ENCODE measurements at regions not wholly inside any gene's neighbourhood (a gene's known extent, or its start where the extent isn't known, plus 50 kb on each side); places are given as distances from the start of the nearest gene placed in this dataset.
"Not testable (repeated sequence)": the region's sequence is repeated elsewhere in the genome, so short reads cannot be mapped to it uniquely, and the experiment has no call there.

GRCh38 chr6:77106992-77107391 lies 356.3 kb downstream of the HTR1B start:
- intact Hi-C loops (cut with DNase I) = no loop called here
- DNase-seq (ENCODE audit: low spot score) = no peak
- no peak for ATAC-seq

- intact Hi-C loops (cut with DNase I) = no loop called here
- no peak for ATAC-seq
Measured at GRCh38 chr6:77105091-77105490, 358.2 kb downstream of the HTR1B start.

DNA sequence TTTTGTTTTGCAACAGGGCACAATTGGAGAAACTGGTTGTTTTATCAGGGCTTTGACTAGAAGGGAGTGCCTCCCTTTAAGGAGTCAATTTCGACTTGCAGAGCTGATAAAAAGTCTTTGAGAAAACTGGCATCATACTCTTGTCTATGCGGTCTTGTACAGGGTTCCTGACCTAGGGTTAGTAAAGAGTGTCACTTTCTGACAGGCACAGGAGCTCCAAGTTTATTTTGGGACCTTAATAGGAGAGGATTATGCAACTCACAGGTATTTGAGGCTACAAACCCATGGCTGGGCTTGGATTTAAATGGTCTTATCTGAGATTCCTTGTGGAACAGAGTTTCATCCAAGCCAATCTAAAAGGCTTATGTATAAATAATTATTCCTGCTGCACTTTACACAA lies 365.4 kb downstream of the HTR1B start:
- no peak for DNase-seq (ENCODE audit: low spot score)
- intact Hi-C loops (cut with DNase I) = no loop called here
- ATAC-seq = no peak

More at GRCh38 chr6:77105091-77105490, 358.2 kb downstream of the HTR1B start:
- DNase-seq (ENCODE audit: low spot score) = no peak

- DNase-seq (ENCODE audit: low spot score) (no peak), ATAC-seq (no peak)
- intact Hi-C loops (cut with DNase I) = no loop called here
Measured at GRCh38 chr6:77095936-77096627, 367.2 kb downstream of the HTR1B start.

GRCh38 chr6:77094821-77095220 lies 368.5 kb downstream of the HTR1B start:
- intact Hi-C loops (cut with DNase I) = no loop called here
- no peak for DNase-seq (ENCODE audit: low spot score)
- ATAC-seq = no peak

GRCh38 chr6:77092971-77093370 lies 370.3 kb downstream of the HTR1B start:
- intact Hi-C loops (cut with DNase I) = no loop called here
- no peak for ATAC-seq
- no peak for DNase-seq (ENCODE audit: low spot score)

- DNase-seq (ENCODE audit: low spot score) = no peak
- ATAC-seq = no peak
- intact Hi-C loops (cut with DNase I) = no loop called here
Measured at GRCh38 chr6:77089776-77090175, 373.5 kb downstream of the HTR1B start.

GRCh38 chr6:77087794-77088318 lies 375.4 kb downstream of the HTR1B start:
- intact Hi-C loops (cut with DNase I); DNase-seq (ENCODE audit: low spot score); ATAC-seq: not testable (repeated sequence)

- DNase-seq (ENCODE audit: low spot score) = no peak
- intact Hi-C loops (cut with DNase I) = no loop called here
- no peak for ATAC-seq
Measured at GRCh38 chr6:77074037-77074713, 389.1 kb downstream of the HTR1B start.

DNA sequence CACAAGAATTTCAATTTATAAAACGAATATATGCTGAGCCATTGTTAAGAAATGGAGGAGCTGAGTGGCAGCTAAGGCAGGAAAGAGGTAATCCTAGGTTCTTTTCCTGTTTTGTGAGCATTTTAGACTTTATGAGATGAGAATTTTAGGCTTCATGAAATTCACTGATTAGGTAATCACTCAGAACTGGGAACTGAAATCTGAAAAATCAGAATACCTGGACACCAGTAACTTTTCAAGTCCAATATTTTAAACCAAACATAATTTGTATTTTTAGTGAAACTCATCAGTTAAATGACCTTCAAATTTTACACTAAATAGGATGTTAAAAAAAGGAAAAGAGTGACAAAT lies 389.9 kb downstream of the HTR1B start:
- DNase-seq (ENCODE audit: low spot score) (no peak), ATAC-seq (no peak)
- intact Hi-C loops (cut with DNase I) = no loop called here

DNA sequence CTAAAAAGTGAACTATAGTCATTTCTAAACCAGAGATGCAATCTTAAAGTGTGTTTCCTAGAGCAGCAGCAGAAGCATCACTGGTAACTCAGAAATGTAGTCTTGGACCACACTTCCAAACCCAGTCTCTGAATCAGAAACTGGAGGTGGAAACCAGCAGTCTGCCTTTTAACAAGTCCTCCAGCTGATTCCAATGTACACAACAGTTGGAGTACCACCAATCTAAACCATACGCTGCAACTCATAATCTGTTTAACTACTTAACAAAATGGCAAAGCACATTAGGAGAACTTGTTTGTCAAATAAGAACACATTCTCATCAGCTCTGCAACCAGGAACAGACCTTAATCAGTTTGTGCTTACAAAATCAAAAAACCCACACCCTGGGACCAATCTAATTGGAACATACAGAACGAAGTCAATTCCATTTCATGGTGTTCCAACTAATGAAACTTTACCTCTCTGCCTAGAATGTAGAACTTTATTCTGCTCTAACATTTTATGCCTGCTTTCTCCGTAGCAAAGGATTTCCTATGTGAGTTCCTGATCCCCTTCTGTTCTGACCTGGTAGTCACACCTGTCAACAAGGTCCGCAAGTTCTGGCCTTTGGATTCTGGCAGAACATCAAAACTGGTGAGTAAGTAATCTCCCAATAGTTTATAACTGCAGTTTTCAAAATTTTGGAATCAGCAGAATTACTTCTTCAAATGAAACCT lies 390.4 kb downstream of the HTR1B start:
- intact Hi-C loops (cut with DNase I) = loop anchor here (1.0 kb wide), 1 partner anchor 28 kb away; no protein-coding TSS in a partner anchor
- DNase-seq (ENCODE audit: low spot score) = no peak
- ATAC-seq = no peak

GRCh38 chr6:77063494-77063893 lies 399.8 kb downstream of the HTR1B start:
- intact Hi-C loops (cut with DNase I) = no loop called here
- ATAC-seq = no peak
- DNase-seq (ENCODE audit: low spot score) = no peak

GRCh38 chr6:77055711-77056110 lies 407.6 kb downstream of the HTR1B start:
- ATAC-seq = no peak
- intact Hi-C loops (cut with DNase I) = no loop called here
- DNase-seq (ENCODE audit: low spot score) = no peak

- intact Hi-C loops (cut with DNase I) = no loop called here
- no peak for ATAC-seq
- no peak for DNase-seq (ENCODE audit: low spot score)
Measured at GRCh38 chr6:77040568-77041195, 422.6 kb downstream of the HTR1B start.

DNA sequence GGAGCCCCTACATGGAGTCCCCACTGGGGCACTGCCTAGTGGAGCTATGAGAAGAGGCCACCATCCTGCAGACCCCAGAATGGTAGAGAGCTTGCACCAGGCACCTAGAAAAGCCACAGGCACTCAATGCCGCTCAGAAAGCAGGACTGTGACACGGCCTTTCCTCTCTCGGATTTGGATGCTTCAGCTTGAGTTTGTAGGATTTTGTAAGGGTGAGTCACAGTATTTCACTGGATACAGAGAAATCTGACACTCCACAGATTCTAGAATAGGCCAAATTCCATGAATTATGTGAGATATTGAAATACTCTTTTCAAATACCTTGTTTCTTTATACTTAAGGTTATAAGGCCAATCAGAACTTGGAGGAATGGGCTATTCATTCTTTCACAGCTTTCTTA lies 424.5 kb downstream of the HTR1B start:
- intact Hi-C loops (cut with DNase I) = no loop called here
- DNase-seq (ENCODE audit: low spot score) (no peak), ATAC-seq (no peak)

DNA sequence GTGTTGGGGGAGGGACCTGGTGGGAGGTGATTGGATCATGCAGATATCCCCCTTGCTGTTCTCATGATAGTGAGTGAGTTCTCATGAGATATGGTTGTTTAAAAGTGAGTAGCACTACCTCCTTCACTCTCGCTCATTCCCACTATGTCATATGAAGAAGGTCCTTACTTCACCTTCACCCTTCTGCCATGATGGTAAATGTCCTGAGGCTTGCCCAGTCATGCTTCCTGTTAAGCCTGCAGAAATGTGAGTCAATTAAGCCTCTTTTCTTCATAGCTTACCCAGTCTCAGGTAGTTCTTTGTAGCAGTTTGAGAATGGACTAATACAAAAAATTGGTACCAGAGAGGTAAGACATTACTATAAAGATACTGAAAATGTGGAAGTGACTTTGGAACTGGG lies 425.9 kb downstream of the HTR1B start:
- intact Hi-C loops (cut with DNase I) = no loop called here
- DNase-seq (ENCODE audit: low spot score) (no peak), ATAC-seq (no peak)

- DNase-seq (ENCODE audit: low spot score) (no peak), ATAC-seq (no peak)
- intact Hi-C loops (cut with DNase I) = no loop called here
Measured at GRCh38 chr6:77036400-77036799, 426.9 kb downstream of the HTR1B start.

GRCh38 chr6:77034161-77034560 lies 429.1 kb downstream of the HTR1B start:
- intact Hi-C loops (cut with DNase I) = no loop called here
- DNase-seq (ENCODE audit: low spot score) (no peak), ATAC-seq (no peak)

- no peak for ATAC-seq
- intact Hi-C loops (cut with DNase I) = no loop called here
- no peak for DNase-seq (ENCODE audit: low spot score)
Measured at GRCh38 chr6:77030929-77031674, 432.2 kb downstream of the HTR1B start.

All from sciatic nerve (tissue), 2 donors.